NB4 (cell line): ENCODE measurements at regions not wholly inside any gene's neighbourhood (a gene's known extent, or its start where the extent isn't known, plus 50 kb on each side); places are given as distances from the start of the nearest gene placed in this dataset.

ENCODE experiments used
- DNase-seq: peaks from one replicate; pipeline ENCODE4 v3.0.0; 2010; ENCODE audit warnings: low read depth
- H3K4me3 ChIP-seq: one replicate; pipeline ENCODE4 v1.5.1; 2011; ENCODE audit warnings: mild to moderate bottlenecking, low read depth, low read length, moderate library complexity
- CTCF ChIP-seq: IDR thresholded peaks from one replicate; pipeline ENCODE4 v1.5.1; 2012; ENCODE audit warnings: low read depth, low read length
- MYC ChIP-seq: IDR thresholded peaks from 2 replicates; pipeline ENCODE4 v1.6.1; 2011; ENCODE audit warnings: low read depth, low read length
- POLR2A ChIP-seq: IDR thresholded peaks from 2 replicates; pipeline ENCODE4 v1.6.1; 2011; ENCODE audit warnings: mild to moderate bottlenecking; ENCODE audit not compliant: insufficient read length; ENCODE audit errors: extremely low read depth
- TF ChIP-seq, protein P1 (sequence below): IDR thresholded peaks from 2 replicates; pipeline ENCODE4 v1.6.1; 2011; ENCODE audit warnings: low read depth, low read length

- TF ChIP-seq POLR2A = no peak
- TF ChIP-seq MYC = no peak
- TF ChIP-seq CTCF = no peak
- TF ChIP-seq, protein P1, sequence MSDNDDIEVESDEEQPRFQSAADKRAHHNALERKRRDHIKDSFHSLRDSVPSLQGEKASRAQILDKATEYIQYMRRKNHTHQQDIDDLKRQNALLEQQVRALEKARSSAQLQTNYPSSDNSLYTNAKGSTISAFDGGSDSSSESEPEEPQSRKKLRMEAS = no peak
- DNase-seq = no peak
- no peak overlapping the region for H3K4me3 ChIP-seq
Measured at GRCh38 chr14:34126586-34126985, 175.7 kb upstream of the EGLN3 start.

GRCh38 chr14:34124585-34124984, 173.7 kb upstream of the EGLN3 start:
- H3K4me3 ChIP-seq = no peak overlapping the region
- TF ChIP-seq CTCF (no peak), POLR2A (no peak), MYC (no peak)
- TF ChIP-seq, protein P1 = no peak
- DNase-seq = no peak

DNA sequence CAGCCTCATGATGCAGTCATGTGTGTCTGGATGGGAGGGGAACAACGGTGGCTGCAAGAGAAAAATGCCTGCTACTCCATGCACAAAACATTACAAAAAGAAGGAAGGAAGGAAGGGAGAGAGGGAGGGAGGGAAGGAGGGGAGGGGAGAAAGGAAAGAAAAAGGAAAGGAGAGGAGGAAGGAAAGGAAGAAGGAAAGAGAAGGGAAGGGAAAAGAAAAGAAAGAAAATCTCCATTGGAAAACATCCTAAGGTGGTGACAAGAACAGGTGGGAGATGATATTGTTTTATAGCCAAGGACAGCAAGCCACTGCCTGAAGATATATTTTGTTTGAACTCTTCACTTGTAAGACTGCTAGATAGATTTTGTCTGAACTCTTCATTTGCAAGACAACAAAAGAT, 171.8 kb upstream of the EGLN3 start:
- no peak for TF ChIP-seq MYC
- TF ChIP-seq POLR2A = no peak
- TF ChIP-seq CTCF = no peak
- TF ChIP-seq, protein P1 = no peak
- DNase-seq = no peak

DNA sequence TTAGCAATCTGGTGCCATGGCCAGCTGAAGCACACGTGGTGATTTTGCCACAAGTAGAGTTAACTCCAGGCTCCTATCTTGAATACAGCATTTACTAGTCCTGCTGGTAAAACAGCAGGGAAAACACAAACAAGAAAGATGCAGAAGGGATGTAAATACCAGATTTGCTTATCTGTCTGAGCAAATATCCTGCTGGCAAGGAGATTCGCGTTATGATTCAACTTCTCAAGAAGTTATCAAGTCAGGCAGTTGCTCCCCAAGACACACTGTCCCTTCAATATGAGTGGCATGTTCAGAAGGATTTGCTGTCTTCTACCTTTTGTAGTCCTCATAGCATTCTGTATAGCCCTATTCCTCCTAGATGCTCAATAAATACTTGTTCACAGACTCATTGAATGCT, 171.2 kb upstream of the EGLN3 start:
- TF ChIP-seq, protein P1 = no peak
- no peak overlapping the region for H3K4me3 ChIP-seq
- DNase-seq = no peak

More for the DNA sequence above, 171.8 kb upstream of the EGLN3 start:
- no peak overlapping the region for H3K4me3 ChIP-seq

DNA sequence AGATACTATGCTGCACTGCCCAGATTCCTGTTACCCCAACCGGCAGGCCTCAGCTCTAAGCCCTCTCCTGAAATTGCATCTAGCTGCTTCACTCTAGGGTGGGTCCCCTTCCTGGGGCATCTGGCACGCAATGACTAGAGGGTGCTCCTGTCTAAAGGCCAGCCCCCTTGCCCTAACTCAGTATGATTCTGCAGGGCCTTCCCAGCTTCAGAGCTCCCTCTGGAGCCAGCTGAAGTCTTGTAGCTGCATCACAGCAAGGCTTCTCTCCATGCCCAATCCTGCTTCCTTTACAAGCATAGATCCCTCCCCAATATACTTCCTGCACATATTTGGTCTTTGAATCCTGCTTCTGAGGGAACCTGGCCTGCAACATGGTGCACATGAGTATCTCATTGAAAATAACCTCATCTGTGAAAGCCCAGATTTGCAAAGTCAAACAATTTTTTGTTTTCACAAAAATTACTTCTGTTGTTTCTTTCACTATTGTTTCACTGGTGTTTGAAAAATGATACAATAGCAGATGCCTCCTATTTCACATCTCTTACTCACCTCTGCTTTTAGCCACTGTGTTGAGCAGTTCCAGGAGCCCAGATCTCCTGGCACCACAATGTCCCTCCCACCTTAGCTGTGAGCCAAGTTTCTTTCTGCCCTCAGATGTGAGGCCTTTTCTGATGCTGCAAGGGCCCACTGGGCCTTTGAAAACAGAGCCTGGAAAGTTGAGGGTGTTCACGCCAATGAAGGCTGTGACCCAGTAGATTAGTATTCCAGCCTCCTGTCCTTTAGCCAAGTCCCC, 169.5 kb upstream of the EGLN3 start:
- no peak for DNase-seq
- no peak for TF ChIP-seq CTCF
- TF ChIP-seq, protein P1 = no peak
- TF ChIP-seq MYC = no peak
- no peak for TF ChIP-seq POLR2A
- no peak overlapping the region for H3K4me3 ChIP-seq

- no peak for DNase-seq
- no peak for TF ChIP-seq MYC
- no peak for TF ChIP-seq CTCF
- TF ChIP-seq, protein P1 = no peak
- H3K4me3 ChIP-seq = no peak overlapping the region
Measured at GRCh38 chr14:34119107-34119858, 168.4 kb upstream of the EGLN3 start.
